HepG2 (cell line): ENCODE measurements at regions not wholly inside any gene's neighbourhood (a gene's known extent, or its start where the extent isn't known, plus 50 kb on each side); places are given as distances from the start of the nearest gene placed in this dataset.

Source experiments
- DBP ChIP-seq: sonication (generic); formaldehyde crosslinking; IDR thresholded peaks from 2 replicates; pipeline ENCODE4 v1.4.0; 2020; ENCODE audit warnings: missing genetic modification reagents; ENCODE audit errors: not compliant biosample characterization
- FOXJ3 ChIP-seq: sonication (generic); formaldehyde crosslinking; IDR thresholded peaks from 2 replicates; pipeline ENCODE4 v1.4.0; 2020; ENCODE audit warnings: missing genetic modification reagents, mild to moderate bottlenecking, borderline replicate concordance
- RFX3 ChIP-seq: IDR thresholded peaks from 2 replicates; pipeline ENCODE4 v1.6.1; 2016; ENCODE audit warnings: missing biosample characterization, missing genetic modification reagents
- RFXANK ChIP-seq: IDR thresholded peaks from 2 replicates; pipeline ENCODE4 v1.6.1; 2016
- RXRB ChIP-seq: IDR thresholded peaks from 2 replicates; pipeline ENCODE4 v1.6.1; 2016; ENCODE audit warnings: borderline replicate concordance, missing genetic modification reagents, missing compliant biosample characterization
- SP5 ChIP-seq: IDR thresholded peaks from 2 replicates; pipeline ENCODE4 v1.6.1; 2016; ENCODE audit warnings: low read depth, borderline replicate concordance
- YEATS2 ChIP-seq: sonication (generic); formaldehyde crosslinking; IDR thresholded peaks from 2 replicates; pipeline ENCODE4 v1.4.0; 2020; ENCODE audit warnings: missing genetic modification reagents, borderline replicate concordance
- ZKSCAN1 ChIP-seq: fragments of 150-350 bp; IDR thresholded peaks from 2 replicates; pipeline ENCODE4 v1.6.1; 2014; ENCODE audit warnings: low read length
- ZNF10 ChIP-seq: sonication (generic); formaldehyde crosslinking; IDR thresholded peaks from 2 replicates; pipeline ENCODE4 v1.4.0; 2020; ENCODE audit warnings: mild to moderate bottlenecking, low read depth, missing genetic modification reagents, borderline replicate concordance
- ZNF512B ChIP-seq: sonication (generic); formaldehyde crosslinking; IDR thresholded peaks from 2 replicates; pipeline ENCODE4 v1.5.1; 2020; ENCODE audit warnings: missing genetic modification reagents, mild to moderate bottlenecking, borderline replicate concordance
- TF ChIP-seq, protein P1 (sequence below), 2 experiments: sonication (generic) in 1 of 2; formaldehyde crosslinking in 1 of 2; IDR thresholded peaks; 2 replicates each; pipeline versions ENCODE4 v1.4.0 to v1.6.1; 2018 to 2020; ENCODE audit warnings: missing genetic modification reagents in 2 of 2, borderline replicate concordance in 1 of 2, low read depth in 1 of 2, mild to moderate bottlenecking in 1 of 2, missing biosample characterization in 1 of 2
- TF ChIP-seq, protein P2 (sequence below): sonication (generic); formaldehyde crosslinking; IDR thresholded peaks from 2 replicates; pipeline ENCODE4 v1.4.0; 2020; ENCODE audit warnings: mild to moderate bottlenecking, missing genetic modification reagents
- TF ChIP-seq, protein P3 (sequence below): sonication (generic); formaldehyde crosslinking; IDR thresholded peaks from 2 replicates; pipeline ENCODE4 v1.4.0; 2020; ENCODE audit warnings: missing genetic modification reagents
- TF ChIP-seq, protein P4 (sequence below): sonication (generic); formaldehyde crosslinking; IDR thresholded peaks from 2 replicates; pipeline ENCODE4 v1.5.0; 2020; ENCODE audit warnings: mild to moderate bottlenecking, missing genetic modification reagents
- TF ChIP-seq, protein P5 (sequence below): sonication (generic); formaldehyde crosslinking; IDR thresholded peaks from 2 replicates; pipeline ENCODE4 v1.4.0; 2020; ENCODE audit warnings: missing genetic modification reagents
- TF ChIP-seq, protein P6 (sequence below): sonication (generic); formaldehyde crosslinking; IDR thresholded peaks from 2 replicates; pipeline ENCODE4 v1.5.0; 2020; ENCODE audit warnings: missing genetic modification reagents

DNA sequence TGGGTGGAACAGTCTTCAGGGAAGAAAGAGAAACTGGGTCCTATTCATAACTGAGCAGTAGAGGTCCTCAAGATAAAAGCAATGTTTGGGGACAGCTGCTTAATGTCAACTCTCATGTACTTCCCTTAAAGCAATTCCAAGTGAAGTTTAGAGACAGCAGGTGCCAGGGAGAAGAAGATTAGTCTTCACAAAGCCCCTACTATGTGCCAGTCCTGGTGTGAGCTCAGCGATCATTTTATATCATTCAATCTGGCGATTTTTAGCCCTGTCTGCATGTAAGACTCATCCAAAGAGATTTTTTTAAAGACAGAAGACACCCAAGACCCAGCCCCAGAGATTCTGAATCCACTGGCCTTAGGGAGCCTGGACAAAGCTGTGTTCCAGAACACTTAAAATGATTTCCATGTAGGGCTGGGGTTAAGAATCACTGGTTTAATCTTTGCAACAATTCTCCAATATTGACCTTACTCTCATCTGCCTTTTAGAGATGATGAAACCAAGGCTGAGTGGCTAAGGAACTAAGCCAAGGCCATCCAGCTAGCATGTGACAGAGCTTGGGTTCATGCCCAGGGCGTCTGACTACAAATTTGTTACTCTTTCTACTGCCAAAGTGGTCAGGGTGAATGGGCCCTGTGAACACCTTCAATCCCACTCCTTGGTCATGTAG is 404.5 kb upstream of the TBX3 start (continued):
- TF ChIP-seq RFX3 (CRISPR knock-in tag) (no peak), DBP (no peak), RFXANK (CRISPR knock-in tag) (no peak), FOXJ3 (CRISPR knock-in tag) (no peak), ZNF512B (CRISPR knock-in tag) (no peak), ZKSCAN1 (peak; percentile 90), YEATS2 (no peak), SP5 (CRISPR knock-in tag) (0 out of 2 replicates have a peak, but pooled peaks have one; percentile 14), RXRB (CRISPR knock-in tag) (peak; percentile 83), ZNF10 (no peak)
- TF ChIP-seq, protein P1, sequence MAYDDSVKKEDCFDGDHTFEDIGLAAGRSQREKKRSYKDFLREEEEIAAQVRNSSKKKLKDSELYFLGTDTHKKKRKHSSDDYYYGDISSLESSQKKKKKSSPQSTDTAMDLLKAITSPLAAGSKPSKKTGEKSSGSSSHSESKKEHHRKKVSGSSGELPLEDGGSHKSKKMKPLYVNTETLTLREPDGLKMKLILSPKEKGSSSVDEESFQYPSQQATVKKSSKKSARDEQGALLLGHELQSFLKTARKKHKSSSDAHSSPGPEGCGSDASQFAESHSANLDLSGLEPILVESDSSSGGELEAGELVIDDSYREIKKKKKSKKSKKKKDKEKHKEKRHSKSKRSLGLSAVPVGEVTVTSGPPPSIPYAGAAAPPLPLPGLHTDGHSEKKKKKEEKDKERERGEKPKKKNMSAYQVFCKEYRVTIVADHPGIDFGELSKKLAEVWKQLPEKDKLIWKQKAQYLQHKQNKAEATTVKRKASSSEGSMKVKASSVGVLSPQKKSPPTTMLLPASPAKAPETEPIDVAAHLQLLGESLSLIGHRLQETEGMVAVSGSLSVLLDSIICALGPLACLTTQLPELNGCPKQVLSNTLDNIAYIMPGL (CRISPR knock-in tag; IDR thresholded peaks at IDR 0.05; ENCODE audit: borderline replicate concordance in 1 of 2, low read depth in 1 of 2), result 0 out of 4 replicates have a peak, but pooled peaks of 1 of the 2 experiments have one; percentile 19
- TF ChIP-seq, protein P2, sequence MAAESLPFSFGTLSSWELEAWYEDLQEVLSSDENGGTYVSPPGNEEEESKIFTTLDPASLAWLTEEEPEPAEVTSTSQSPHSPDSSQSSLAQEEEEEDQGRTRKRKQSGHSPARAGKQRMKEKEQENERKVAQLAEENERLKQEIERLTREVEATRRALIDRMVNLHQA (CRISPR knock-in tag), result no peak
- TF ChIP-seq, protein P3, sequence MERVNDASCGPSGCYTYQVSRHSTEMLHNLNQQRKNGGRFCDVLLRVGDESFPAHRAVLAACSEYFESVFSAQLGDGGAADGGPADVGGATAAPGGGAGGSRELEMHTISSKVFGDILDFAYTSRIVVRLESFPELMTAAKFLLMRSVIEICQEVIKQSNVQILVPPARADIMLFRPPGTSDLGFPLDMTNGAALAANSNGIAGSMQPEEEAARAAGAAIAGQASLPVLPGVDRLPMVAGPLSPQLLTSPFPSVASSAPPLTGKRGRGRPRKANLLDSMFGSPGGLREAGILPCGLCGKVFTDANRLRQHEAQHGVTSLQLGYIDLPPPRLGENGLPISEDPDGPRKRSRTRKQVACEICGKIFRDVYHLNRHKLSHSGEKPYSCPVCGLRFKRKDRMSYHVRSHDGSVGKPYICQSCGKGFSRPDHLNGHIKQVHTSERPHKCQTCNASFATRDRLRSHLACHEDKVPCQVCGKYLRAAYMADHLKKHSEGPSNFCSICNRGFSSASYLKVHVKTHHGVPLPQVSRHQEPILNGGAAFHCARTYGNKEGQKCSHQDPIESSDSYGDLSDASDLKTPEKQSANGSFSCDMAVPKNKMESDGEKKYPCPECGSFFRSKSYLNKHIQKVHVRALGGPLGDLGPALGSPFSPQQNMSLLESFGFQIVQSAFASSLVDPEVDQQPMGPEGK (CRISPR knock-in tag), result 0 out of 2 replicates have a peak, but pooled peaks have one; percentile 24
- TF ChIP-seq, protein P4, sequence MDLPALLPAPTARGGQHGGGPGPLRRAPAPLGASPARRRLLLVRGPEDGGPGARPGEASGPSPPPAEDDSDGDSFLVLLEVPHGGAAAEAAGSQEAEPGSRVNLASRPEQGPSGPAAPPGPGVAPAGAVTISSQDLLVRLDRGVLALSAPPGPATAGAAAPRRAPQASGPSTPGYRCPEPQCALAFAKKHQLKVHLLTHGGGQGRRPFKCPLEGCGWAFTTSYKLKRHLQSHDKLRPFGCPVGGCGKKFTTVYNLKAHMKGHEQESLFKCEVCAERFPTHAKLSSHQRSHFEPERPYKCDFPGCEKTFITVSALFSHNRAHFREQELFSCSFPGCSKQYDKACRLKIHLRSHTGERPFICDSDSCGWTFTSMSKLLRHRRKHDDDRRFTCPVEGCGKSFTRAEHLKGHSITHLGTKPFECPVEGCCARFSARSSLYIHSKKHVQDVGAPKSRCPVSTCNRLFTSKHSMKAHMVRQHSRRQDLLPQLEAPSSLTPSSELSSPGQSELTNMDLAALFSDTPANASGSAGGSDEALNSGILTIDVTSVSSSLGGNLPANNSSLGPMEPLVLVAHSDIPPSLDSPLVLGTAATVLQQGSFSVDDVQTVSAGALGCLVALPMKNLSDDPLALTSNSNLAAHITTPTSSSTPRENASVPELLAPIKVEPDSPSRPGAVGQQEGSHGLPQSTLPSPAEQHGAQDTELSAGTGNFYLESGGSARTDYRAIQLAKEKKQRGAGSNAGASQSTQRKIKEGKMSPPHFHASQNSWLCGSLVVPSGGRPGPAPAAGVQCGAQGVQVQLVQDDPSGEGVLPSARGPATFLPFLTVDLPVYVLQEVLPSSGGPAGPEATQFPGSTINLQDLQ (CRISPR knock-in tag), result no peak
- TF ChIP-seq, protein P5, sequence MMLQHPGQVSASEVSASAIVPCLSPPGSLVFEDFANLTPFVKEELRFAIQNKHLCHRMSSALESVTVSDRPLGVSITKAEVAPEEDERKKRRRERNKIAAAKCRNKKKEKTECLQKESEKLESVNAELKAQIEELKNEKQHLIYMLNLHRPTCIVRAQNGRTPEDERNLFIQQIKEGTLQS, result peak; percentile 31; the same call in 1 of the 2 replicates
- TF ChIP-seq, protein P6, sequence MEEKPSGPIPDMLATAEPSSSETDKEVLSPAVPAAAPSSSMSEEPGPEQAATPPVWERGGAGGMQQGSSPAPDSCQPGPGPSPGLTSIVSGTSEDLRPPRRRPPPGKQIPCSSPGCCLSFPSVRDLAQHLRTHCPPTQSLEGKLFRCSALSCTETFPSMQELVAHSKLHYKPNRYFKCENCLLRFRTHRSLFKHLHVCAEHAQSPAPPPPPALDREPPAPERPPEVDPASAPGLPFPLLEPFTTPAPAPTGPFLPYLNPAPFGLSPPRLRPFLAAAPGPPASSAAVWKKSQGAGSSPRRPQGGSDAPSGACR, result no peak
